GM18498 (cell line): ENCODE measurements at regions not wholly inside any gene's neighbourhood (a gene's known extent, or its start where the extent isn't known, plus 50 kb on each side); places are given as distances from the start of the nearest gene placed in this dataset.
"Not testable (repeated sequence)": the region's sequence is repeated elsewhere in the genome, so short reads cannot be mapped to it uniquely, and the experiment has no call there.

Experiments used
- ATAC-seq: cut with Tn5 transposase; IDR thresholded peaks from one replicate; pipeline ENCODE4 v1.9.1; 2021; ENCODE audit warnings: mild to moderate bottlenecking, moderate library complexity; ENCODE audit not compliant: unreplicated experiment

- no peak for ATAC-seq
Measured at GRCh38 chr1:185477638-185478580, 160.9 kb upstream of the IVNS1ABP start.

- no peak for ATAC-seq
Measured at GRCh38 chr1:185474440-185475149, 157.6 kb upstream of the IVNS1ABP start.

GRCh38 chr1:185473186-185473585 lies 156.1 kb upstream of the IVNS1ABP start:
- ATAC-seq: no peak

- ATAC-seq: no peak
Measured at GRCh38 chr1:185468626-185469025, 151.6 kb upstream of the IVNS1ABP start.

GRCh38 chr1:185467122-185467521 lies 150.1 kb upstream of the IVNS1ABP start:
- no peak for ATAC-seq

GRCh38 chr1:185464777-185465176 lies 147.7 kb upstream of the IVNS1ABP start:
- ATAC-seq: no peak

- no peak for ATAC-seq
Measured at GRCh38 chr1:185463433-185463832, 146.4 kb upstream of the IVNS1ABP start.

- ATAC-seq: no peak
Measured at GRCh38 chr1:185463011-185463410, 146.0 kb upstream of the IVNS1ABP start.

- ATAC-seq: not testable (repeated sequence)
Measured at GRCh38 chr1:185460723-185461122, 143.7 kb upstream of the IVNS1ABP start.

GRCh38 chr1:185459141-185459540 lies 142.1 kb upstream of the IVNS1ABP start:
- ATAC-seq: no peak

GRCh38 chr1:185458670-185459069 lies 141.6 kb upstream of the IVNS1ABP start:
- ATAC-seq: no peak

- ATAC-seq: no peak
Measured at GRCh38 chr1:185453496-185454192, 136.6 kb upstream of the IVNS1ABP start.

GRCh38 chr1:185450917-185451316 lies 133.9 kb upstream of the IVNS1ABP start:
- ATAC-seq: no peak

- ATAC-seq: no peak
Measured at GRCh38 chr1:185450060-185450788, 133.2 kb upstream of the IVNS1ABP start.

- no peak for ATAC-seq
Measured at GRCh38 chr1:185449378-185450059, 132.5 kb upstream of the IVNS1ABP start.

GRCh38 chr1:185448591-185449186 lies 131.6 kb upstream of the IVNS1ABP start:
- no peak for ATAC-seq

- ATAC-seq: no peak
Measured at GRCh38 chr1:185446131-185446530, 129.1 kb upstream of the IVNS1ABP start.

GRCh38 chr1:185445594-185445993 lies 128.6 kb upstream of the IVNS1ABP start:
- no peak for ATAC-seq

GRCh38 chr1:185444676-185445075 lies 127.6 kb upstream of the IVNS1ABP start:
- no peak for ATAC-seq

GRCh38 chr1:185442050-185442449 lies 125.0 kb upstream of the IVNS1ABP start:
- ATAC-seq: no peak
